Osteoblast (primary cell): ENCODE measurements at regions not wholly inside any gene's neighbourhood (a gene's known extent, or its start where the extent isn't known, plus 50 kb on each side); places are given as distances from the start of the nearest gene placed in this dataset.
A peak's percentile ranks its signal among the peaks of the same experiment; 100 is the strongest.

Source experiments
- DNase-seq: peaks from one replicate; pipeline ENCODE4 v3.0.0; 2011; ENCODE audit warnings: low spot score, mixed read lengths; ENCODE audit not compliant: insufficient read length; ENCODE audit errors: missing footprints
- H2AFZ ChIP-seq: 2 replicates; pipeline ENCODE4 v1.6.0; 2011; ENCODE audit warnings: mild to moderate bottlenecking, low read length
- H3K27ac ChIP-seq: 2 replicates; pipeline ENCODE4 v1.5.1; 2011; ENCODE audit warnings: mild to moderate bottlenecking, low read depth, low read length, moderate library complexity
- H3K27me3 ChIP-seq: 2 replicates; pipeline ENCODE4 v1.6.0; 2012; ENCODE audit warnings: mild to moderate bottlenecking, control low read depth, inconsistent platforms, low read length, moderate library complexity; ENCODE audit not compliant: insufficient read depth
- H3K36me3 ChIP-seq: 2 replicates; pipeline ENCODE4 v1.5.1; 2011; ENCODE audit warnings: mild to moderate bottlenecking, low read length, control low read depth, moderate library complexity; ENCODE audit not compliant: insufficient read depth
- H3K4me1 ChIP-seq: 2 replicates; pipeline ENCODE4 v1.5.1; 2011; ENCODE audit warnings: mild to moderate bottlenecking, low read length, control low read depth, moderate library complexity; ENCODE audit not compliant: insufficient read depth
- H3K4me2 ChIP-seq: 2 replicates; pipeline ENCODE4 v1.6.0; 2011; ENCODE audit warnings: mild to moderate bottlenecking, low read length; ENCODE audit not compliant: insufficient read depth
- H3K4me3 ChIP-seq: fragments of 200-600 bp; sonication (generic); 3 replicates; pipeline ENCODE4 v1.5.1; 2012; ENCODE audit warnings: mild to moderate bottlenecking, low read length, inconsistent platforms; ENCODE audit not compliant: insufficient read depth
- H3K79me2 ChIP-seq: 2 replicates; pipeline ENCODE4 v1.6.0; 2012; ENCODE audit warnings: mild to moderate bottlenecking, low read length, control low read depth, inconsistent platforms; ENCODE audit not compliant: insufficient read depth
- H3K9me3 ChIP-seq: 2 replicates; pipeline ENCODE4 v1.5.1; 2011; ENCODE audit warnings: low read depth, low read length, control low read depth
- H4K20me1 ChIP-seq: 2 replicates; pipeline ENCODE4 v1.6.0; 2012; ENCODE audit warnings: mild to moderate bottlenecking, low read length, control low read depth; ENCODE audit not compliant: insufficient read depth
- TF ChIP-seq, protein P1 (sequence below): IDR thresholded peaks from 2 replicates; pipeline ENCODE4 v1.5.1; 2011; ENCODE audit warnings: mild to moderate bottlenecking, low read depth, low read length, moderate library complexity; ENCODE audit errors: extremely low read depth

DNA sequence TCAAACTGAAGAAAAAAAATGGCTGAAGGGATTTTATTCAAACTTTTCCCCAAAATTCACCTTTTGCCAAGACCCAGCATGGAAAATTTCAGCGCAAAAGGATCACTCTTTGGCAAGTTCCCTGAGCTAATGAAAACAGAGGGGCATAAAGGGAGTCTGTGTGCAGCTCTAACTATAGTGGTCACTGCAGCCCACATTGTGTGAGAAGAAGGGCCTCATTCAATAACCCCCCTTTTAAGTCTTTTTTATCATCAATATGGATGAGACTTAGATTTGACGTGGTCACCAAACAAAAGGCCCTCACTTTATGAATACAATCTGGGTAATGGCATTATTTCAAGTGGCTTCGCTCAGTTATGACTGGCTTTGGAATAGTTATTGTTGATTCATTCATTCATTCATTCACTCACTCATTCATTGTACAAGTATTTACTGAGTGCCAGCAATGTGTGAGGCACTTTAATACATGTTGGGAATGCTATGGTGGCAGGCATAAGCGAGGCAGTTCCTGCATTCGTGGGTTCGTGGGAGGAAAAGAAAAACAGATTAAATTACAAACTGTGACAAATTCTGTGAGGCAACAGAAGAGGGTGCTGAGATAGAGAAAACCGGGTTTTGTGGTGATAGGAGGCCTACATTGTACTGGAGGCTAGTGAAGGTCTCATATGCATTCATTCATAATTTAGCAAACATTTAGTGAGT is 145.7 kb upstream of the KLF4 start:
- no peaks in the 10 kb centered on the region for H4K20me1 ChIP-seq
- no peak overlapping the region for H2AFZ ChIP-seq
- no peaks in the 10 kb centered on the region for H3K36me3 ChIP-seq
- TF ChIP-seq, protein P1, sequence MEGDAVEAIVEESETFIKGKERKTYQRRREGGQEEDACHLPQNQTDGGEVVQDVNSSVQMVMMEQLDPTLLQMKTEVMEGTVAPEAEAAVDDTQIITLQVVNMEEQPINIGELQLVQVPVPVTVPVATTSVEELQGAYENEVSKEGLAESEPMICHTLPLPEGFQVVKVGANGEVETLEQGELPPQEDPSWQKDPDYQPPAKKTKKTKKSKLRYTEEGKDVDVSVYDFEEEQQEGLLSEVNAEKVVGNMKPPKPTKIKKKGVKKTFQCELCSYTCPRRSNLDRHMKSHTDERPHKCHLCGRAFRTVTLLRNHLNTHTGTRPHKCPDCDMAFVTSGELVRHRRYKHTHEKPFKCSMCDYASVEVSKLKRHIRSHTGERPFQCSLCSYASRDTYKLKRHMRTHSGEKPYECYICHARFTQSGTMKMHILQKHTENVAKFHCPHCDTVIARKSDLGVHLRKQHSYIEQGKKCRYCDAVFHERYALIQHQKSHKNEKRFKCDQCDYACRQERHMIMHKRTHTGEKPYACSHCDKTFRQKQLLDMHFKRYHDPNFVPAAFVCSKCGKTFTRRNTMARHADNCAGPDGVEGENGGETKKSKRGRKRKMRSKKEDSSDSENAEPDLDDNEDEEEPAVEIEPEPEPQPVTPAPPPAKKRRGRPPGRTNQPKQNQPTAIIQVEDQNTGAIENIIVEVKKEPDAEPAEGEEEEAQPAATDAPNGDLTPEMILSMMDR: no peak
- no peaks in the 10 kb centered on the region for H3K79me2 ChIP-seq
- DNase-seq: peak; percentile 86
- H3K4me2 ChIP-seq: no peak overlapping the region
- no peaks in the 10 kb centered on the region for H3K9me3 ChIP-seq
- H3K4me1 ChIP-seq: peaks cover 36% of the 10 kb centered on the region
- H3K4me3 ChIP-seq: no peak overlapping the region
- no peaks in the 10 kb centered on the region for H3K27me3 ChIP-seq
- peak overlapping the region; percentile 98 for H3K27ac ChIP-seq

DNA sequence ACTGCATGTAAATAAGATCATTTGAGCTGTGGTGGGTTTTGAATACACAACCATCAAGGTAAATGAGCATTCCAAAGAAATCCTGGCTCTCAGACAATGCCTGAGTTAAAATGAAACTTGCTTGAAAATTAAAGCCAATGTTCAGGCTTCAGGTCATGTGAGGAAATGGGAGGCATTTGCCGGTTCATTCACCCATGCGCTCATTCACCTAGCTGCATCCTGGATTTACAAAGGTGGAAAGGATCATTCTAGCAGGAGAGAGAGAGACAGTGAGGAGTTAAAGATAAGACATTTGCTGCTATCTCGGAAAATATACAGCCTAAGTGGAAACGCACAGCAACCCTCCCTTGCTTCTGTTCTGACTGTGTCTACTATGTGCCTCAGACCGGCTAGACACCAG is 143.8 kb upstream of the KLF4 start:
- no peak overlapping the region for H2AFZ ChIP-seq
- no peaks in the 10 kb centered on the region for H3K36me3 ChIP-seq
- DNase-seq: no peak
- TF ChIP-seq, protein P1: no peak
- peaks cover 26% of the 10 kb centered on the region for H3K4me1 ChIP-seq
- H4K20me1 ChIP-seq: no peaks in the 10 kb centered on the region
- H3K27me3 ChIP-seq: no peaks in the 10 kb centered on the region
- no peaks in the 10 kb centered on the region for H3K79me2 ChIP-seq
- peak overlapping the region; percentile 40 for H3K27ac ChIP-seq
- no peak overlapping the region for H3K4me2 ChIP-seq
- H3K9me3 ChIP-seq: no peaks in the 10 kb centered on the region
- no peak overlapping the region for H3K4me3 ChIP-seq

DNA sequence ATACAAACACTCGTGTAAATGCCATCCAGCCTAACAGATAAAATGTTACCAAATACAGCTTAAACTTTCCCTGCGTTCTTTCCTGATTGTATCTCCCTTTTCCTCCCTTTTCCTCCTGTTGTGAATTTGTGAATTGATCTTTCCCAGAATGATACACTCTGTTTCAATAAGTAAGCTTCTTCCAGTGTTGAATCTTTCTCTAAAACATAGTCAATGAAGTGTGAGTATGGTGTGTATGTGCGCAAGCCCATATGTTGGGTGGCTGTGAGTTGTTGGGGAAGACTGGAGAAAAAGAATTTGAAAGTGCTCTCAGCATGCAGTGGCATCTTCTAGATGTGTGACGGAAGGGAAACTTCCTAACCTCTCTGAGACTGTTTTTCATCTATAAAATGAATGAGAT is 143.1 kb upstream of the KLF4 start:
- H2AFZ ChIP-seq: no peak overlapping the region
- no peak overlapping the region for H3K27ac ChIP-seq
- H3K79me2 ChIP-seq: no peaks in the 10 kb centered on the region
- H3K4me1 ChIP-seq: peaks cover 26% of the 10 kb centered on the region
- no peaks in the 10 kb centered on the region for H4K20me1 ChIP-seq
- TF ChIP-seq, protein P1: no peak
- DNase-seq: no peak
- no peaks in the 10 kb centered on the region for H3K36me3 ChIP-seq
- no peaks in the 10 kb centered on the region for H3K9me3 ChIP-seq
- H3K4me2 ChIP-seq: no peak overlapping the region
- no peaks in the 10 kb centered on the region for H3K27me3 ChIP-seq
- no peak overlapping the region for H3K4me3 ChIP-seq

DNA sequence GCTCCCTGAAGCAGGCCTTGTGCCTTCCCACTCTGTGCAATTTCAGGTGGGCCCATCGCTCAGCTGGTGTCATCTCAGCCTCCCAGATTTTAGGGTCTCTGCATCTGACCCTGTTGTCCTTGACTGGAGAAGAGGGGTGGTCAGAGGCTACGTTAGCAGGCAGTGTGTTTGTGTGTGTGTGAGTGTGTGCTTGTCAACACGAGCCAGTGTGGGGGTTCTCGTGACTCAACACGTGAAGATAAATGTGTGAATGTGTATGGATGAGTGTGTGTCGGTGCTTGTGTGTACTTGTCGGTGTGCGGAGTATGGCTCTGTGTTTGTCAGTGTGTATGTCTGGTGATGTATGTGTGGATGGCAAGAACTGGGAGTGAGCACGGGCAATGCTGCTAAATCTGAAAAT is 142.6 kb upstream of the KLF4 start:
- no peak overlapping the region for H2AFZ ChIP-seq
- no peak for DNase-seq

More for the DNA sequence above, 142.6 kb upstream of the KLF4 start:
- H3K4me3 ChIP-seq: no peak overlapping the region
- no peaks in the 10 kb centered on the region for H3K79me2 ChIP-seq
- no peaks in the 10 kb centered on the region for H3K36me3 ChIP-seq
- TF ChIP-seq, protein P1: no peak
- no peak overlapping the region for H3K4me2 ChIP-seq
- H3K27ac ChIP-seq: no peak overlapping the region
- H3K27me3 ChIP-seq: no peaks in the 10 kb centered on the region
- no peaks in the 10 kb centered on the region for H4K20me1 ChIP-seq
- no peaks in the 10 kb centered on the region for H3K9me3 ChIP-seq
- peaks cover 24% of the 10 kb centered on the region for H3K4me1 ChIP-seq
